ENCODE measurements at regions not wholly inside any gene's neighbourhood (a gene's known extent, or its start where the extent isn't known, plus 50 kb on each side); places are given as distances from the start of the nearest gene placed in this dataset.

- TF ChIP-seq CTCF (conservative IDR thresholded peaks at IDR 0.05 in 1 of 2, IDR thresholded peaks at IDR 0.05 in 1 of 2; ENCODE audit: extremely low read depth in 1 of 2, insufficient read depth in 1 of 2, low read depth in 1 of 2, low read length in 2 of 2): no peak
- TF ChIP-seq EZH2 (IDR thresholded peaks at IDR 0.05; ENCODE audit: borderline replicate concordance, low read length): no peak
Observed at GRCh38 chr4:111992351-111993168, 152.7 kb upstream of the FAM241A start.

Data from mammary epithelial cell (primary cell).